ENCODE measurements at regions not wholly inside any gene's neighbourhood (a gene's known extent, or its start where the extent isn't known, plus 50 kb on each side); places are given as distances from the start of the nearest gene placed in this dataset.

DNA sequence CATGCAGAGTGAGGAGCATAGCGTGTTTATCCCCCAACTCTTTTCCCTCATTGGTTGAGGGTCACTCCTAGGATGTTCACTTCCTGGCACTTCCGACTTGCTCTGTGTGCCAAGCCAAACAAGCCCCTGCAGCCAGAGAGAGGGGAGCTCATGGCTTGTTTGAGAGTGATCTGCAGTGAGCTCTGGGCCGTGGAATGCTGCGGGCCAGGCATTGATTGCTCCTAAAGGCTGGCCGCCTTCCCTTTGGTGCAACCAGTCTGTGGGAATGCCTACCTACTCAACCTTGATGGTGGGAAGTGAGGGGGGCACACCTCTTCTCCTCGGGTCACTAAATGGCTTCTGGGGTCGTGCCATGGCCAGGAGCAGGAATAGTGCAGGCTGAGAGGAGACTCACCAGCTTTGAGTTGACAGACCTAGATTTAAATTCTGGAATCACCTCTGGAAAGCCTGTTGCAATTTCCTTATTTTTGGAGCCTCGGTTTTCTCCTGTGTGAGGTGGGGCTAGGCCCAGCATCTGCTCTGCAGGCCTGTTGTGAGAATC is 152.0 kb upstream of the STX18 start:
- DNase-seq (ENCODE audit: low read depth in 2 of 2): no peak

DNA sequence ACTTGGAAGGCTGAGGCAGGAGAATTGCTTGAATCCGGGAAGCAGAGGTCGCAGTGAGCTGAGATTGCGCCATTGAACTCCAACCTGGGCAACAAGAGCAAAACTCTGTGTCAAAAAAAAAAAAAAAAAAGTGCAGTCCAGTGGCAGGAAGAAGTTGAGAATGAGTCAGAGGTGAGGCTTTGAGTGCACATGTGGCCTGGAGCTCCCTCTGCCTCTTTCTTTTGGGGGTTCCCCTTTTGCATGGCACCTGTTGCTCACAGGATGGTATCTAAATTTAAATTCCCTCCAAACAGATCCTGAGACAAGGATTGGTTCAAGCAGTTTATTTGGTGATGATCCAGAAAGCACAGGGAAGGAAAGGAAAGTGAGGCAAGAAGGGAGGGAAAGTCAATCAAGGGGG is 151.4 kb upstream of the STX18 start:
- DNase-seq (ENCODE audit: low read depth in 2 of 2): no peak

DNA sequence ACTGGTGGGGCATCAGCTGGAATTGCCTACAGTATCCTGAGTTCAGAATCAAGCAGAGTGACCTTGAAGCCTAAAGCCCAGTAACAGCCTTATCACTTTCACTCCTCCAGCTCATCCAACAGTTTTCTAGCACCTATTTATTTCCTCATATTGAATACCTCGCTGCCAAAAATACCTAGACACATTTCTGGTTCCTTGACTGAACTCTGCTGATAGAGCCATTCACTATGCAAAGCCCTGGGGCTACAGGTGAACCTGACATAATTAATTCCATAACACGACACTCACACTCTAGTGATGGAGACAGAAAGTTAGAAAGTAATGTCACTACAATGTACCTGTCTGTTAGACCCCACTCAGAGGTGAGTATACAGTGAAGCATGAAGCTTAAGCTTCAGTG is 149.0 kb upstream of the STX18 start:
- DNase-seq (ENCODE audit: low read depth in 2 of 2): no peak

DNA sequence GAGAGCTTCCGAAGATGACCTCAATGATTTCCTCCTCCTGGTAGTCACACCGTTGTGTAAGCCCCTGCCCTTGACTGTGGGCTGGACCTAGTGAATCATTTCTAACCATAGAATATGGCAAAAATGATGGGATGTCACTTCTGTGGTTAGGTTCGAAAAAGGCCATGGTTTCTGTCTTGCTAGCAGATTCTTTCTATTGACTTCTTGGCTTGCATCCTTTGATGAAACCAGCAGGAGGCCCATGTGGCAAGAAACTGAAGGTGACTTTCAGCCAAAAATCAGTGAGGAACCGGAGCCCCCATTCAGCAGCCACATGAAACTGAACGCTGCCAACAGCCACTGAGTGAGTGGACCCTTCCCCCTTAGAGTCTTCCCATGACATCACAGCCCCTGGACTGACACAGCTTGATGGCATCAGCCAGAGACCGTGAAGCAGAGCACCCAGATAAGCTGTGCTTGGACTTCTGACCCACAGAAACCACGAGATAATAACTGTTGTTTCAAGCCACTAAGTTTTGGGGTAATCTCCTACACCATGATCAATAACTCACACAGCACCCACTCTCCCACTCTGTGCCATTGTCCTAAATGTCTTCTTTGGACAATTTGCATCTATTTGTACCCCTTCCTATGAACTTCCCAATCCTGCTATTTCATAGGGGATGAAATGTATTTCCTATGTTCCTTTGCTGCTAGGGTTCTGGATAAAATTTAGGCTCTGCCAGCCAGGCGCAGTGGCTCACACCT is 148.0 kb upstream of the STX18 start:
- no peak for DNase-seq (ENCODE audit: low read depth in 2 of 2)

GRCh38 chr4:4687935-4688727 is 146.3 kb upstream of the STX18 start:
- DNase-seq (ENCODE audit: low read depth in 2 of 2): no peak

GRCh38 chr4:4687100-4687499 is 145.3 kb upstream of the STX18 start:
- DNase-seq (ENCODE audit: low read depth in 2 of 2): no peak

GRCh38 chr4:4685810-4686795 is 144.3 kb upstream of the STX18 start:
- DNase-seq (ENCODE audit: low read depth in 2 of 2): no peak

DNA sequence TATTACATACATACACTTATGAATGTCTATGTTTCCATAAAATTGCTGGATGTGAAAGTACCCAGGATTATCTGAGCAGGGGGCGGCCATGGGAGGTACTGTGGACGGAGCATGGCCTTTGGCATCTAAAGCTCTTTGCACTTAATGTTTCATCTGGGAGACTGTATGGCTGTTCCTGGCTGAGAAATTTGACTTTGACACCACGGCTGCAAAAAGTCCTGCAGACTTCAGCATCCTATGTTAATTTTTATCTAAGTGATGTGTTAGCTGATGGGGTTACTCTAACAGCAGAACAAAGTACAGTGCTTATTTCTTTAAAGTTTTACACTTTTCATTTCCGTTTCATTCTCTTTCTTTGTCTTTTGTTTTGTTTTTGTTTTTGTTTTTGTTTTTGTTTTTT is 139.8 kb upstream of the STX18 start:
- DNase-seq (ENCODE audit: low read depth in 2 of 2): no peak

- DNase-seq (ENCODE audit: low read depth in 2 of 2): no peak
Measured at GRCh38 chr4:4680758-4681157, 138.9 kb upstream of the STX18 start.

DNA sequence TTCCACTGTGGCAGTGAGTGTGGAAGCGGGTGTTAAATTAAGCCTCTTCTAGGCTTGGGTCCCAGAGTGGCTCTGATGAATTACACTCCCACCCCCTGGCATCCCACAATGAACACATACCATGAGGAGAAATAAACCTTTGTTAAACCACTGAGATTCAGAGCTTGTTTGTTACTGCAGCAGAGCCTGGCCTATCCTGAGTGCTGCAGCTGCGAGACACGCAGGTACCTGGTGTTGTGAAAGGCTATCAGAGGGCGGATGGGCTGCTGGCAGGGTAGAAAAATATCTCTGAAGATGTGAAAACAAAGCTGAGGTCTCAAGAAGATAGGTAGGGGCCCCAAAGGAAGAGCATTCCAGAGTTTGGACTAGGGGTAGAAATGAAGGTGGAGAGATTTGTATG is 138.4 kb upstream of the STX18 start:
- DNase-seq (ENCODE audit: low read depth in 2 of 2): no peak

- DNase-seq (ENCODE audit: low read depth in 2 of 2): no peak
Measured at GRCh38 chr4:4677556-4678522, 136.0 kb upstream of the STX18 start.

DNA sequence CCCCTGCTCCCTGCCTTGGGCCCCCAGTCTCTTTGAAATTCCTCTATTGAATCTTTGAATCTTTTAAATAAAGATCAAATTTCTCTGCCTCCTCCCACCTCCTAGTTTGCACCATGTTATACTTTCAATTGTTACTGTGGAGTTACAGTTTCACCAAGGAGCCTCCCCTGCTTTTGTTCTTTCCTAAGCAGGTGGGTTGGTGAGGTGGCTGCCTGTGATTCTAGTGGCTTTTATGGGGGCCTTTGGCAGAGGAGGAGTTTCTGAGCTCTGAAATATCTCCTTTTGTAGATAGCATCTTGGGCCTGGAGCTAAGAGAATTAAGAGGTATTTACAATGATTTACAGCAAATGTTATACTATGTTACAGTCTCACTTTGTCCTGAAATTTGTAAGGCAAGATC is 133.8 kb upstream of the STX18 start:
- no peak for DNase-seq (ENCODE audit: low read depth in 2 of 2)

DNA sequence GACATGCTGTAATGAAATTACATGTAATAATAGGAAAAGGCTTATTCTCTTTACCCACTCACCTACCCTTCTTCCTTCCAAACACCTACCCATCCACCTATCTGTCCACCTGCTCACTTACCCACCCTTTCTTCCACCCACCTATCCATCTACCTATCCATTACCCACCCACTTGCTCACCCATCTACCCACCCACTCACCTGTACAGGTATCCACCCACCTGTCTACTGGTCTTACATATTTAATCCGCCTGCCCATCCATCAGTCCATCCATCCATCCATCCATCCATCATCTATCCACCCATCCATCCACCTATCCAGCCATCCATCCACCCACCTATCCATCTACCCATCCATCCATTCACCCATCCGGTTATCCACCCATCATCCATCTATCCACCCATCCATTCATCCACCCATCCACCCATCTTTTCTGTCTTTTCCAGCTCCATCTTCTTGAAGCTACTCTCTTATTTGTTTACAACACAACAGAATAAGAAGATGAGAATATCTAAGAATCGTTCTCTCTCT is 133.3 kb upstream of the STX18 start:
- no peak for DNase-seq (ENCODE audit: low read depth in 2 of 2)

GRCh38 chr4:4673070-4673469 is 131.2 kb upstream of the STX18 start:
- DNase-seq (ENCODE audit: low read depth in 2 of 2): no peak

DNA sequence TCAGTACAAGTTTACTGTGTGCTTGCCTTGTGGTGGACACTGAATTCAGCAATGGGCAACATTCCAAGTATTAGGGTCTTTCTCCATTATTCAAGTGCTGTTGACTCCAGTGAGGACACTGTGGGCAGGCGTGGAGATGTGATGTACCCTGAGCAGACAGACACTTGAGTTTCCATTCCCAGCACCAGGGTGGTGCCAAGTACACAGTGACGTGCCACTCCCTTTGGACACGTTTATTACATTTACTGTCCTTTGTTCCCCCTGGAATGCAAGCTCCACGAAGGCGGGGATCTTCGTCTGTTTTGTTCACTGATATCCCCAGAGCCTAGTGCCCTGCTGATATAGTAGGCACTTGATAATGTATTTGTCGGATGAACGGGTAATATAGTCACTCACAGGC is 130.6 kb upstream of the STX18 start:
- DNase-seq (ENCODE audit: low read depth in 2 of 2): no peak

GRCh38 chr4:4671774-4672349 is 130.0 kb upstream of the STX18 start:
- DNase-seq (ENCODE audit: low read depth in 2 of 2): no peak

DNA sequence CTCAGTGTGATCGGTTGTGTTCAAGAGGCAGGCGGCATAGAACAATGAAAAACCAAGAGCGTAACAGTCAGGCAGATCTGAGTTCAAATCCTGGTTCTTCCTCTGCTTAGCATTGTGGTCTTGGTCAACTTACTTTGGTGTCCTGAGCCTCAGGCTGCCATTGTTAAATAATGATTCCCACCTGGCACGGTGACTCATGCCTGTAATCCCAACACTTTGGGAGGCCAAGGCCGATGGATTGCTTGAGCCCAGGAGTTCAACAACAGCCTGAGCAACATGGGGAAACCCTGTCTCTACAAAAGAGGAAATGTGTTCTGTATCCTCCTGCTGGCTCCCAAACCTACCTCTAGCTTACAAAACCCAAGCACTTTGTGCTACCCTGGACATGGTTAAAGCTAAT is 129.0 kb upstream of the STX18 start:
- no peak for DNase-seq (ENCODE audit: low read depth in 2 of 2)

- DNase-seq (ENCODE audit: low read depth in 2 of 2): no peak
Measured at GRCh38 chr4:4668355-4669210, 126.7 kb upstream of the STX18 start.

GRCh38 chr4:4667622-4668081 is 125.8 kb upstream of the STX18 start:
- no peak for DNase-seq (ENCODE audit: low read depth in 2 of 2)

Measured in stimulated activated CD8-positive, alpha-beta memory T cell treated with anti-CD3 and anti-CD28 coated beads, Interleukin-2, amount 100 ng/mL, for 48 hours (primary cell).